Limb (tissue), 2 donors: ENCODE measurements at regions not wholly inside any gene's neighbourhood (a gene's known extent, or its start where the extent isn't known, plus 50 kb on each side); places are given as distances from the start of the nearest gene placed in this dataset.
"Not testable (repeated sequence)": the region's sequence is repeated elsewhere in the genome, so short reads cannot be mapped to it uniquely, and the experiment has no call there.

ENCODE experiments used
- DNase-seq, 2 donors: peaks; one replicate each; pipeline ENCODE4 v3.0.0-alpha.2; 2016; ENCODE audit errors: extremely low spot score in 2 of 2

DNA sequence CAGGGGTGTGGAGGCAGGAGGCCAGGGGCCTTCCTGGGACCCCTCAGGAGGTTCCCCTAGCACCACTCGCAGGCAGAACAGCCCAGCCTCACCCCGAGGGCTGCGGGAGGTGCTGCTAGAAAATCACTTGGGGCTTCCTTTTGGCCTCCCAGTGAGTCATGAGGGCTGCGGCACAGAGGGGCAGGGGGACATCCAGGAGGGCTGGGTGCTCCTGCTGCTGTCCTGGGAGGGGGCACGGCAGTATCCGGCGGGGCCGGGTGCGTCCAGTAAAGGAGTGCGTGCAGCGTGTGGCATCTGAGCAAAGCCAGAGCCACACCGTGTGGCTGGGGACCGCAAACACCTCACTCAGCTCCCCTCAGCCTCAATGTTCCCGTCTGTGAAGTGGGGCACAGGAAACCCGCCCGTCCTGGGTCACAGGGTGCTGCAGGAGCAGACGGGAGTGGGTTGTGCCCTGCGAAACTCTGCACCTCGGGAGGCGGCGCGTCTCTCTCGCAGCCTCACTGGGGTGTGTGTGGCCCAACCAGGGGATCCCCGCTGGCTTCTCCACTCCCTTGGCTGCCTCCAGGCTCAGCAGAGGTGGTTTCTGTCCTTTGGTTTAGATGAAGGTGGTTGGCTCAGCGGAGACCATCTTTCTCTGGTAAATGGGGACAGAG, 117.3 kb upstream of the ZNF469 start:
- not testable (repeated sequence) for DNase-seq

DNA sequence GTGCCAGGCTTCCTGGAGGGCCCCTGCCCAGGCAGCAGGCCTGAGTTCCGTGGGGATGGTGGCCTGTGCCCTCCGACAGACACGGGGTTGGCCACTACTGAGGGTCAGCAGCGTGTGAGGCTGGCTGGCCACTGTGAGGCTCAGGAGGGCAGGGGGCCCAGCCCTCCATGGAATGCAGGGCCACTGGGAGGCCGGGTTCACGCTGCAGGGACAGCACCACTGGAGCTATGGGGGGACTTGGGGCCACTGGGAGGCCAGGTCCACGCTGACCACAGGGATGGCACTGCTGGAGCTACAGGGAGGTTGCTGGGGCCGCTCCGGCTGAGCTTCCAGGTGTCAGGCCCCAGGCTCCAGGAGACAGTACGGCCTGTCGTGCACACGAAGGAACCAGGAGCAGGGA, 116.7 kb upstream of the ZNF469 start:
- DNase-seq: not testable (repeated sequence)

DNA sequence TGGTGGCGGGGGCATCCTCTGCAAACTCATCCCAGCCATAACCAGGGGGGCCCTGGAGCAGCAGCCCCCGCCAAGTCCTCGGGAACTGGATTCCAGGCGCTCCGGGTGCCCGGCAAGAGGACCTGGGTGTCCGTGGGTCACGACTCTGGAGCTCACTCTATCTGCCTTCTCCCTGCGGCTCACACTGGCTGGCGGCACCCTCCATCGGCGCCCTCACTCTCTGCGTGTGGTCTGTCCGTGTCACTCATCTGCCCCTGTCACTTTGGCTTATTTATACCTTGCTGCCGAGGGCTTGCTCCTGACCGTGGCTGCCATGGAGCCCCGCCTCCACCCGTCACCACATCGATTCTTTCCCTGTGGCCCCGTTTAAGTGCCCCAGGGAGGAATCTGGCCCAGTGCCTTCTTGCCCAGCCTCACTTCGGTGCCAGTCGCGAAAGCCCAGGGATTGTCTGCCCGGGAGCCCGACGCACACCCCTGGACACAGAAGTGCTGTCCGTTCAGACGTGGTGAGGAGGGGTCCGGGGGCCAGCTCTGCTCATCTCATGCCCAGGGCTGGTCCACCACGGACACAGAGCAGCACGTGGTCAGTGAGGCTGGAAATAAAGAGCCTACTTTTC, 115.7 kb upstream of the ZNF469 start:
- not testable (repeated sequence) for DNase-seq

DNA sequence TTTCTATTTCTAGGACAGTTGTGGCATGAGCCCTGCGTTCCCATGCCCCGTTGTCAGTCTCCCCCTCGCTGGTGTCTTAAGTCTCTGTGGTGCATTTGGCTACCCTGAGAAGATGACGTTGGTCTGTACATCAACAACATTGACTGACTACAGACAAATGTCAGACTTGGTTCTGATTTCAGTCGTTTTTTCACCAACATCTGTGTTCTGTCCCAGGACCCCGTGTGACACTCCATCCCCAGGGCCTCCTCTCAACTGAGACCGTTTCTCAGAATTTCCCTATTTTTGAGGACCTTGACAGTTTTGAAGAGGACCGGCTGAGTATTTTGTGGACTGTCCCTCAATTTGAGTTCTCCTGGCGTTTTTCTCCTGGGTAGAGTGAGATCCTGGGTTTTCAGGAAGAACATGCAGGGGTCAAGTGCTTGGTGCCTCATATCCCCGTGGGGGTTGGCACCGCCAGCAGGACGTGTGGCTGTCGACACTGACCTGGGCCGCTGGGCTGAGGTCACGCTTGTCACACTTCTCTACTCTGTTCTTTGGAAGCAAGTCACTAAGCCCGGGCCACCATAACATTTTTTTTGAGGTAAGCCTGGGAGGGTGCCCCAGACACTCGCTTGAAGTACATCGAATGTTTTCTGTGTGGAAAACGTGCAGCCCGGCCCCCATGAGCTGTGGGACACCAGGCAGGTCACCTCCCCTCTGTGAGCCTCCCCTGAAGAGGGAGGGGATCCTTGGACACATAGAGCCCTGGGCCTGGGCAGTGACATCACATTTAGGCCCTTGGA, 114.4 kb upstream of the ZNF469 start:
- DNase-seq: not testable (repeated sequence)

DNA sequence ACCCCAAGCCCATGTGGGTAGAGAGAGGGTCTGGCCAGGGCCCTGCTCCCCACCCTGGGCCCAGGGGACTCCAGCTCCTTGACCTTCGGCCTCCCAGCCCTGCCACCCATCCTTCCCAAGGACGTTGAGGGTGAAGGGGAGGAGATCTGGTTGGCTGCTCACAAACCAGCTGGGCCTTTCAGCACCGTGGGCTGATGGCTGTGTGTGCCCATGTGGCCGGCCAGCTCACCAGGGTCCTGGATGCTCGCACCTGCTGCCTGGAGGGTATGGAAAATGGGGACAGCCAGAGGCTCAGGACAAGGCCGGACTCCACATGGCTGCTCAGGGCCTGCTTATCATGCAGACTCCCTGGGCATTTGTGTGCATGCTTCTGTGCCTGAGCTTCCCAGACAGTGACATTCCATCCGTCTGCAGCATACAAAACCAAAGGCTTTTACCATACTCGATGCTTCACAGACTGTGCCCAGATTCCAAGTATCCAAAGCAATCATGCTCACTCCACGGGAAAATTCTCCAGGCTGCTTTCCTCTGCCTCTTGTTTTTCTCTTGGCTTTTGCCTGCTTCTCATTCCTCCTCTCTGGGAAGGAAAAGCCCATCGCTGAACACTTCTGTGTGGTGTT, 112.5 kb upstream of the ZNF469 start:
- not testable (repeated sequence) for DNase-seq

DNA sequence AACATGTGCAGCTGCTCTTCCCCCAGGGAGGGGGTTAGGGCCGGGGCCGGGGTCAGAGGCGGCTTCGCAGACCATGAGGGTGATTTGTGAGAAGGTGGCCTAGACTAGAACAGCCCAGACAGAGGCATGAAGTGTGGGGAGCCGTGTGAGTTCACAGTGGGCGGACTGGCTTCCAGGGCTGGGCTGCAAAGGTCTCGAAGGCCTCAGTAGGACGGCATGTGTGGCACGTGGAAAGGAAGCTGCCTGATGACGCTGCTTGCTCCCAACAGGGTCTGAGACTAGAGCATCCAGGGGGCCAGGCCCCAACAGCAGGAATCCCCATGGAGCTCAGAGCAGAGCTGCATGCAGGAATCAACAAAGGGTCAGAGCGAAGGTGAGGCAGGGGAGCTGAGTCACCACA, 111.5 kb upstream of the ZNF469 start:
- not testable (repeated sequence) for DNase-seq

DNA sequence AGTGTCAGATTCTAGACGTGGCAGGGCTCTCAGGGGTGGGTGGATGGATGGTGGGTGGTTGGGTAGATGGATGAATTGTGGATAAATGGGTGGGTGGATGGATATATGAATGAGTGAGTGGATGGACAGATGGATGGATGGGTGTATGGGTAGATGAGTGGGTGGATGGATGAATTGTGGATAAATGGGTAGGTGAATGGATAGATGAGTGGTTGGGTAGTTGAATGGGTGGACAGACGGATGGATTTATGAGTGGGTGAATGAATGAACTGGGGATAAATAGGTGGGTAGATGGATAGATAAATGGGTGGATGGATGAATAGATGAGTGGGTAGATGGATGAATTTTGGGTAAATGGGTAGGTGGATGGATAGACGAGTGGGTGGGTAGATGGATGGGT, 111.0 kb upstream of the ZNF469 start:
- not testable (repeated sequence) for DNase-seq

DNA sequence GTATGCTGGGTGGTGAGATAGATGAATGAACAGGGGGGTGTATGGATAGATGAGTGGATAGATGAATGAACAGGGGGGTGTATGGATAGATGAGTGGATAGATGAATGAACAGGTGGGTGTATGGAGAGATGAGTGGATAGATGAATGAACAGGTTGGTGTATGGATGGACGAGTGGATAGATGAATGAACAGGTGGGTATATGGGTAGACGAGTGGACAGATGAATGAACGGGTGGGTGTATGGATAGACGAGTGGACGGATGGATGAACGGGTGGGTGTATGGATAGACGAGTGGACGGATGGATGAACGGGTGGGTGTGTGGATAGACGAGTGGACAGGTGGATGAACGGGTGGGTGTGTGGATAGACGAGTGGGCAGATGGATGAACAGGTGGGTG, 110.3 kb upstream of the ZNF469 start:
- DNase-seq: not testable (repeated sequence)

DNA sequence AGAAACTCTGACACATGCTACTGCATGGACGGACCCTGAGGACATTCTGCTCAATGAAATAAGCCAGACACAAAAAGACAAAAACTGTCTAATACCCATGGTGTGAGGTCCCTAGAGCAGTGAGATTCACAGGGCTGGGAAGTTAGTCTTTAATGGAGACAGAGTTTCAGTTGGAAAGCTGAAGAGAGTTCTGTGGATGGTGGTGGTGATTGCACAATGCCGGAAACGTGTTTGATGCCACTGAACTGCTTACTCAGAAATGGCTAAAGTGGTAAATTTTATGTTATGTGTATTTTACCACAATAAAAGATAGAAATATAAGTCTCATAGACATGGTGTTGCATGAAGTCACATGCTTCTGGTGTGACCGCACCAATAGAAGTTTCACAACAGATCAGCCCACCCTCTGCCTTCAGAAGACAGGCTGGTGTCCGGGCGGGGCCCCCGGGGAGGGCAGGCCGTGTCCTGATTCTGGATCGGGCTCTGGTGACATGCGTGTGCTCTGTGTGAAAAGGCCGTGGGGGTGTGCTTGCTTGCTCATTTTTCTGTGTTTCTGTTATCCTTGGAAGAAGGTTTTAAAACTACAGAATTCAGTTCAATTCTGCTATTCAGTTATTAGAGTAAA, 108.5 kb upstream of the ZNF469 start:
- not testable (repeated sequence) for DNase-seq

DNA sequence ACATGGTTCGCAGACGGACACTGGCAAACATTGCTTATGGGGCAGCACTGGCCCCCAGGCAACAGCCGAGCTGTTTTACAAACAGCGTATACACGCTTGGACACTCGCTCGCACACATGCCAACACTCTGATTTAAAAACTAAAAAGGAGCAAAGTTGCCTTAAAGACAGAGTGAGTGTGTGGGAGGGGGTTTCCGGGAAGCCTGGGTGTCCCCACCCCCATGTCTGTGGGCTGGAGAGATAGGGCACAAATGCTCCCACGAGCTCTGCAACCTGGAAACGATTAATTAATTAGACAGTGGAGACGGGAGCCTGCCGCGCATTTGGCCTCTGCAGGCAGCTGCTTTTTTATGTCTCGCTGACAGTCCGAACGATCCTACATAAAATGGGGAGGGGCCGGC, 107.9 kb upstream of the ZNF469 start:
- no peak for DNase-seq

DNA sequence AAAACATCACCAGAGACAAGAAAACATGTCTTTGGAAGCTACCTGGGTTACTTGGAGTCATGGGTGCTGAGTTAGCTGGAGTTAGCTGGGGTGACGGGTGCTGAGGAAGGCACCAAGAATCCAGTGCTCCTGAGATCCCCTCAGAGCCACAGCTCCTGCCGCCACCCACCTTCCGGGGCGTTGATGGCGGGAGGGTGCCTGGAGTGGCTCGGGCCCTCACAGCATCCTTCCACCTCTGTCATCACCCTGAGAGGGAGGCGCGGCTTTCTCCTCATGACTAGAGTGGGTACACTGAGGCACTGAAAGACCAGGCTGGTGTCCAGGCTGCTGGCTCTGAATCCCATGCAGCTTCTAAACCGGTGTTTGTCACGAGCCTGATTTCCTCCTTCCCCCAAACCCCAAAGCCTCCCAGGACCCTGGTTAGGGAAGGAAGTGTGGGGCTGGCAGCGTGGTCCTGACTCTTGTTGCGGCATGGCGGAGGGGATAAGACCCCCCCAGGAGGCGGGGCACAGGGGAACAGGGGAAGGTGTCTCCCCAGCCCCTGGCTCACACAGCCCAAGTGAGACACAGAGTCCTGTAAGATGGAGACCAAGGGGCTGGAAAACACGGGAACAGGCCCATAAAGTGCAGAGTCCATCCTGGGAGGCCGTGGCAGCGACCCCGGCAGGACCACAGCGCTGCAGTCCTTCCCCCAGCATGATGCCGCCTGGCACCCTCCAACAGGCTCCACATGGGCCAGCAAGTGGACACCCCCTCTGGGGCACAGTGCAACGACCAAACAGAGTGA, 107.2 kb upstream of the ZNF469 start:
- DNase-seq: not testable (repeated sequence)

DNA sequence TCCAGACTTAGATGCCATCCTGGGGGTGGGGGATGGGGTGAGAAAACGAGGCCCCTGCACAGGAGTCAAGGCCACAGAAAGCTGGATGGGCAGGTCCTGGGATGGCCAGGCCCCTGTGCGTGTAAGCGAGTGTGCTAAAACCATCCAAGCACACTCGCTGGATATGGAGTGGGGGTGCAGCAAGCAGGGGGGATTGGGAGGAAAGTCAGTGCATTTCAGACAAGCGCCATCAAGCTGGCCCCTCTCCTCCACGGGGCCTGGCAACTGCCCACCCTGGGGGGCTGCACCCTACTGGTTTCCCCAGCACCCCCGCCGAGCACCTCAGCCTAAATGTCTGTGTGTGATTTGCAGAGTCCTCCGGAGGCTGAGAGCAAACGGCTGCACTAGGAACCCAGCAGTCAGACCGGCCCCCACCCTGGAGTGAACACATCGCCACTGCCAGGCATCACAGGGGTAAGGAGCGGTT, 106.6 kb upstream of the ZNF469 start:
- DNase-seq: not testable (repeated sequence)

DNA sequence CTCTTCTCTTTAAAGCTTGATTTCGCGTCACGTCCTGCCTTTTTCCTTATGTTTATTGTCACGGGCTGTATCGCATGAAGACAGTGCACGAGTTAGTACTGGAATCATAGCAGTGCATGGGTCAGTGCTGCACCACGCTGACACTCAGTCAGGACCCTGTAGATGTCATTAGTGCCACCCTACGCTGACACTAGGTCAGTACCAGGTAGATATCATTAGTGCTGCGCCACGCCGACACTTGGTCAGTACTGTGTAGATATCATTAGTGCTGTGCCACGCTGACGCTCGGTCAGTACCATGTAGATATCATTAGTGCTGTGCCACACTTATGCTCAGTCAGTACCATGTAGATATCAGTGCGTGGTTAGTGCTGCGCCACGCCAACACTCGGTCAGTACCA, 106.2 kb upstream of the ZNF469 start:
- no peak for DNase-seq

DNA sequence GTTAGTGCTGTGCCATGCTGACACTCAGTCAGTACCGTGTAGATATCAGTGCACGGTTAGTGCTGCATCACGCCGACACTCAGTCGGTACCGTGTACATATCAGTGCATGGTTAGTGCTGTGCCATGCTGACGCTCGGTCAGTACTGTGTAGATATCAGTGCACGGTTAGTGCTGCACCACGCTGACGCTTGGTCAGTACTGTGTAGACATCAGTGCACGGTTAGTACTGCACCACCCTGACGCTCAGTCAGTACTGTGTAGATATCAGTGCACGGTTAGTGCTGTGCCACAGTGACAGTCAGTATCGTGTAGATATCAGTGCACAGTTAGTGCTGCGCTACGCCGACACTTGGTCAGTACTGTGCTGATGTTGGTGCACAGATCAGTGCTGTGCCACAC, 102.8 kb upstream of the ZNF469 start:
- no peak for DNase-seq

DNA sequence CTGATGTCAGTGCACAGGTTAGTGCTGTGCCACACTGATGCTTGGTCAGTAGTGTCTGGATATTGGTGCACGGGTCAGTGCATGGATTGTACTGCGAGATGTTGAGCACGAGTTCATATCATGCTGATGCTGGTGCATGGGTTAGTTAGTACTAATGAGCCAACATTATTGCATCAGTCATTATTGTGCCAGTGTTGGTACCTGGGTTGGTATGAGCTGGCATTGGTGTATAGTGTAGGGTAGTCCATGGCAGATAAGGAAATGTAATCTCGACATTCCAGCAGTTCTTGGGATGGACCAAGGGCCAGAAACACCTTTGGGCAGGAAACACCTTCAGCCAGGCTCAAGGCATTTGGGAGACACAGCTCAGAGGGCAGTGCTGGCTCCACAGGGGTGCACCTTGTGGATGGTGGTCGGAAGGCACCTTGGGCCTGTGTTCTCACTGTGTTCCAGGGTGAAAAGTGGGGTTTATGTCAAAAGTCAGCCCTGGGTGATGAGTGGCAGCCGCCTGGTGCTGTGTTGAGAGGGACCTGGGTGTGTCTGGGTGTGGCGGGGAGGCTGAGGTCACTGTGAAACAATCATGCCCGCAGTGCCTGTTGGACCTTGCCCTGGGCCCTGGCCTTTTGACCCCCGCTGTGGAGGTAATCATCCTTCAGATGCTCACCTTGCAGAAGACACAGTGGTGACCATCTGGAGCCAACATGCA, 100.7 kb upstream of the ZNF469 start:
- no peak for DNase-seq

DNA sequence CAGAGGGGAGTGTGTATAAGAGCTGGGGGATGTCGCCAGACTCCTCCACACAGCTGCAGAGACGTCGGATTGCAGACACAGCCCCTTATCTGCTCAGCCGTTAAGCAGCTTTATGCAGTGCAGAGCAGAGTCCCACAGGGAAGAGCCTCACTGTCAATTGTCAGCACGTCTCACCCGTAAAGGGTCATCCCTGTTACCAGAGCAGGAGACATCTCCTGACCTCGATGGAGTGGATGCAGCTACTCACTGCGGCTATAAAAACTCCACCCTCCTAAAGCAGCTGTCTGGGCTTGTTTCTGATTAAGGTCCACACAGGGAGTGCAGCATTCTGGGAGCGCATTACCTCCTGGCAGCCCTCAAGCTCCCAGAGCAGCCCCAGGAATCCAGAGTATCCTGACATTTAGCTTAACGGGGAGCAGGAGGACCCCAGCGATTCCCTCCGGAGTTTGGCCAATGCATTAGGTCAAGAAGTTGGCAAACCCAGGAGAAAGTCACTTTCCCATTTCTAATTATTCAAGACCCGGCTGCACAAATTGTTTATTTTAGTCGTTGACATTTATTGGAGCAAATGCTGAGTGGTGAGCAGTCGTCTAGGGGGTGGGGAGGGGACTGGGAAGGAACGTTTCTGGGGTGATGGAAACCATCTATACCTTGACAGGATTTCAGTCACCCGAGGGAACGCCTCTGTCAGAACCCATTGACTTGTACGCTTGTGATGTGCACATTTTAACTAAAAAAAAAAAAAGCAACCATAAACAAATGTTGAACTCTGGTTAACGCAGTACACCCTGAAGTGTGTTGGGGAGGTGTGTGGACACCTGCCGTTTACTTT, 100.0 kb upstream of the ZNF469 start:
- DNase-seq: no peak

DNA sequence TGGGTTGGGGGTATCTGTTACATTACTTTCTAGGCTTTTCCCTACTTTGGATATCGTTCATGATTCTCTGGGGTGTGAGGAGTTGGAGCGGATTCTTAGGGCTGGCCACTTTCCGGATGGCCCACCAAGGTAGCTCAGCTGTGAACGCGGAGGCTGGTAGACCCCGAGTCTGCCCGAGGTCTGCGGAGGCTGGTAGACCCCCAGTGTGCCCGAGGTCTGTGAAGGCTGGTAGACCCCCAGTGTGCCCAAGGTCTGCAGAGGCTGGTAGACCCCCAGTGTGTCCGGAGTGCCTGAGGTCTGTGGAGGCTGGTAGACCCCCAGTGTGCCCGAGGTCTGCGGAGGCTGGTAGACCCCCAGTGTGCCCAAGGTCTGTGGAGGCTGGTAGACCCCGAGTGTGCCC, 99.2 kb upstream of the ZNF469 start:
- no peak for DNase-seq

DNA sequence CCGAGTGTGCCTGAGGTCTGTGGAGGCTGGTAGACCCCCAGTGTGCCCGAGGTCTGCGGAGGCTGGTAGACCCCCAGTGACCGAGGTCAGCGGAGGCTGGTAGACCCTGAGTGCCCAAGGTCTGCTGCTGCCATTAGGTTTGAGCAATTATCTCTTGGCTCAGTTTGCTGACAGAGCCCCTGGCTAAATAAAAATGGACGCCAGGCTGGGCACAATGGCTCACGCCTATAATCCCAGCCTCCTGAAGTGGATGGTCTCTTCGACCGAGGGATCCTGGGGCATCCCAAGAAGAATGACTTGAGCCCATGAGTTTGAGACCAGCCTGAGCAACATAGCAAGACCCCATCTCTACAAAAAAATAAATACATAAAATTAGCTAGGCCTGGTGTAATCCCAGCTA, 98.7 kb upstream of the ZNF469 start:
- no peak for DNase-seq
